Urinary bladder (tissue), 3 donors: ENCODE measurements at regions not wholly inside any gene's neighbourhood (a gene's known extent, or its start where the extent isn't known, plus 50 kb on each side); places are given as distances from the start of the nearest gene placed in this dataset.
A peak's percentile ranks its signal among the peaks of the same experiment; 100 is the strongest.

Source experiments
- DNase-seq: peaks from one replicate; pipeline ENCODE4 v3.0.0-alpha.2; 2015; ENCODE audit errors: extremely low spot score
- H3K27ac ChIP-seq: one replicate; pipeline ENCODE4 v1.5.1; 2013; ENCODE audit warnings: low read depth, mild to moderate bottlenecking, moderate library complexity
- H3K36me3 ChIP-seq: one replicate; pipeline ENCODE4 v1.6.1; 2013; ENCODE audit warnings: mild to moderate bottlenecking, moderate library complexity; ENCODE audit not compliant: insufficient read depth
- H3K4me1 ChIP-seq: one replicate; pipeline ENCODE4 v1.6.1; 2013; ENCODE audit warnings: mild to moderate bottlenecking, moderate library complexity; ENCODE audit not compliant: insufficient read depth
- H3K4me3 ChIP-seq: one replicate; pipeline ENCODE4 v1.5.1; 2013; ENCODE audit warnings: low read depth, low read length
- WGBS: extraction: QIAGEN DNeasy Blood & Tissue Kit; methylation state at CpG from one replicate; pipeline ENCODE4 v1.1.7; 2013; 5-methylcytosine and 5-hydroxymethylcytosine counted together
- donor health status: healthy with polysubstance abuse.
- donor health status: healthy.

DNA sequence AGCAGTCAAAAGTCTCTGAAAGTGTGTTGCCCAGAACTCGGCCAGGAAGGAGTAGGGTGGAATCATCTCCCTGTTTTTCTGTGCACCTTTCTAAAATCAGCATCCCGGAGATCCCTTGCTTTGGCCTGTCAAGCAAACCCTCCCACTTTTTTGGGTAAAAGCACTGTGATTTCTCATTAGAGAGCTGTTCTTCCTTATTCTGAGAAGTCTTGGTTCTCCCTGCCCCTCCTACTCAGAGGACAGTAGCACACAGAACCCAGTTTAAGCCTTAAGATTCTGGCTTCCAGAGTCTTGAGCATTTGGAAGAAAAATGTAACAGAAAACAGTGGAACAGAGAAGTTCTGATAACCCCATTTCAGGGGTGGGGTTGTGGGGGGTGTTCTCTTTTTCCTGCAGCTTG is 52.6 kb upstream of the KATNAL1 start:
- no peak overlapping the region for H3K27ac ChIP-seq
- H3K36me3 ChIP-seq = no peaks in the 10 kb centered on the region
- no peak for DNase-seq
- no peaks in the 10 kb centered on the region for H3K4me1 ChIP-seq
- no peak overlapping the region for H3K4me3 ChIP-seq
- 97% methylated on average over 2 of the region's 2 CpGs for WGBS

DNA sequence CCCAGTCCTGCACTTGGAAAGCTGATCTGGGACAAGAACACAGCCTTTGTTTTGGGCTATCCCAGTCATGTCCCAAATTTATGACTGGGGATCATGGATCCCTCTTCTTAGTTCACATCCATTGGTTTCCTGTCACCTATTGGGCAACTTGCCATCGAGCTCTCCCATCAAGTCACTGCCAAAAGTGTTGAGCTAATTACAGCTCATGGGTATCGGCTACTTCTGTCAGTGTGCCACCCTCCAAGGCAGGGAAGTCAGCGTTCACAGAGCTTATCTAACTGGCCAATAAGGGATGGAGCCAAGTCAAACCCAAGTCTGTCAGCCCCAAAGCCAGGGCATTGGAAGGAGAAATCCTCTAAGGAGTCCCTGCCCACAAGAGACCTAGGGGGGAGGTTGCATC is 53.2 kb upstream of the KATNAL1 start:
- 93% methylated on average over 3 of the region's 3 CpGs for WGBS
- no peak for DNase-seq
- H3K4me3 ChIP-seq = no peak overlapping the region
- H3K4me1 ChIP-seq = no peaks in the 10 kb centered on the region
- no peaks in the 10 kb centered on the region for H3K36me3 ChIP-seq
- H3K27ac ChIP-seq = no peak overlapping the region

DNA sequence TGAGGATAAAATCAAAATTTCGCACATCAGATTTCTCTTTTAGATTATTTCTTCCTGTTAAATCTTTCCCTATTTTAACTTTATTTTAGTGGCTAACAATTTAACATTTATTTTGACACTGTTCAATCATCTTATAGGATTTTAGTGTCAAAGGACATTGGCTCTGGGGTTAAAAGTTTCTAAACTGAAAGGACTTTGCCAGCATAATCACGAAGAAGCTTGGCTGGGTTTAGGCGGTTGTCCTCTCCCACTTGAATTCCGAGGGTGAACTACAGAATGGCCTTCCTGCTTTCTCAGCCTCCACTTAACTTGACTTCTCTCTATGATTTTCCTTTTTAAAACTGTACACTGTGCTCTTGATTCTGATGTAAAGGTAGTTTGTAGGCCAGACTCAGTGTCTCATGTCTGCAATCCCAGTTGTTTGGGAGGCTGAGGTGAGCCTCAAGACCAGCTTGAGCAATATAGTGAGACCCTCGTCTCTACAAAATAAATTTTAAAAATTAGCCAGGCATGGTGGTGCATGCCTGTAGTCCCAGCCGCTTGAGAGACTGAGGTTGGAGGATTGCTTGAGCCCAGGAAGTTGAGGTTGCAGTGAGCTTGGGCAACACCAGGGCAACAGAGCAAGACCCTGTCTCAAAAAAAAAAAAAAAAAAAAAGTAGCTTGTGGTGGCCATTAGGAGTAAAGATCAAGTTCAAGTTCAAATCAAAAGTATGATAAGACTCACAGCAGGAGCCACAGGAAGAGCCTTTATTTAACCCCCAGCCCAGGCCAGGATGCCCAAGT is 54.8 kb upstream of the KATNAL1 start:
- WGBS = 71% methylated on average over 6 of the region's 6 CpGs
- no peak overlapping the region for H3K27ac ChIP-seq
- H3K36me3 ChIP-seq = no peaks in the 10 kb centered on the region

DNA sequence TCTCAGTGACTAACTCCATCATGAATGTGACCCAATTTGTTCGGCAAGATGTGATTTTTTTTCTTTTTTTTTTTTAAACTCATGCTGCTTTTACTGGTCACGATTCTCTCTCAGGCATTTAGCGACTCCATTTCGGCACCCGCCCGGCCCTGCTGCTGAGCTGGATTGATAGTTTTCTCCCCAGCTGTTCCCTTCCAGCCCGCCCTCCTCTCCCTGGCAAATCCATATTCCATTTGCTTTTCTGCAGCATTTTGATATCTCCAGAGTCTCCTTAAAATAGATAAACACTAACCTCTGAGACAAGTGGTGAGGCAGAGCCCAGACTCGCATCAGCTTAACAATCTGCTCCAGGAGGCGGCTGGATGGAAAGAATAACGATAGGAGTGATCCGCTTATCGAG is 55.5 kb upstream of the KATNAL1 start:
- Histone ChIP-seq H3K4me3 (no peak overlapping the region), H3K4me1 (no peaks in the 10 kb centered on the region), H3K27ac (no peak overlapping the region), H3K36me3 (no peaks in the 10 kb centered on the region)
- whole genome bisulfite sequencing = 39% methylated on average over 12 of the region's 12 CpGs
- DNase-seq = no peak

More for the DNA sequence above, 54.8 kb upstream of the KATNAL1 start:
- no peak overlapping the region for H3K4me3 ChIP-seq
- H3K4me1 ChIP-seq = no peaks in the 10 kb centered on the region
- no peak for DNase-seq

DNA sequence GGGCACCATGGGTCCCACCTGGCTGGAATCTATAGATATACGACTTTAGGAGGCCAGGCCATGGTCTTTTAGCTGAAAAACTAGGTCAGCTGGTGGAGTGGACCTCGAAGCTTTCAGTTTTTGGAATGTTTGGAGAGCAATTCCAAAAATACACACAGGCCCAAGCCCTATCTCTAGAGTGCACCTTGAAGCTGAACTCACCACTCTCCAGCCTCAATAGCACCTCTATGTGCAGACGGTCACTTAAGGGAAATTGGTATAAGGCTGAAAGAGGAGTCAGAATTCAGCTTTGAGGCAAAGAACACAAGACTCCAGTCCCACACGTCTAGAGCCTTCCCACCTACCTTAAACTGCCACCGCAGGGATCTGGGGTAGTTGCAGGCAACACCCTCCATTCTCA is 56.4 kb upstream of the KATNAL1 start:
- no peaks in the 10 kb centered on the region for H3K36me3 ChIP-seq
- H3K27ac ChIP-seq = no peak overlapping the region
- H3K4me1 ChIP-seq = no peaks in the 10 kb centered on the region
- DNase-seq = no peak
- WGBS = 87% methylated on average over 5 of the region's 5 CpGs
- H3K4me3 ChIP-seq = no peak overlapping the region

DNA sequence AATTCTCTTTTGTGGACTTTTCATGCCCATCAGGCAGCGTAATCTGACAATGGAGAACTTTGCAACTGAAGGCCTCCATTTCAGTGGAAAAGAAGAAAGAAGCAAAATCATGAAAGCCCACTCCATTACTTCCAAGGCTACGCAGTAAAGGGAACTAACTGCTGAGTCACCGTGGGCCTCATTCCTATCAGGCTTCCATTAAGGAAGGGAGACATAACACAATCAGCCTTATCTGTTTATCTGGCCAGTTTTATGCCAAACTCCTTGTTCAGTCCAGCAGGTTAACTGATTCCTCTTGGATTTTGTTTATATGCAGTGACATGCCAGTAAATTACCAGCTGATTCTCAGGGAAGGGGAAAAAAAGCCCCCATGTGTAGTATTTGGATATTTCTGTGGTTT is 56.8 kb upstream of the KATNAL1 start:
- DNase-seq = no peak
- no peaks in the 10 kb centered on the region for H3K4me1 ChIP-seq
- H3K4me3 ChIP-seq = no peak overlapping the region
- WGBS = 67% methylated on average over 3 of the region's 3 CpGs
- no peak overlapping the region for H3K27ac ChIP-seq
- H3K36me3 ChIP-seq = no peaks in the 10 kb centered on the region

DNA sequence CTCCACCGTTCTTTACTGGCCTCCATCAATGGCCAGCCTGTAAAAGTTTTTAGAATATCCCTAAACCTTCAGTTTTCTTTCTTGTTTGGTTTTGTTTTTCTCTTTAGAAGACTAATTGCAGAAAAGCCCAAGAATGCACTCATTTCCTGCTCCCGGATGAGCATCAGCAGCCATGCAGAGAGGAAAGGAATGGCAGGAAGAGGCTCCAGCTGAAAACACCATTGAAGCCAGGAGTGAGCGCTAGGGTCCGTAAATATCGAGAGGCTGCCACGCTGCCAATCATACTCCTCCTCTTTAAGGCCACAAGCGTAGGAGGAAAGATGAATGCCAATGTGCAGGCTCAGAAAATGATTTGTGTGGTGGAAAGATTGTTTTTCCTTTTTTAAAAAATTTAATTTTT is 57.4 kb upstream of the UBE2L5 start:
- WGBS = 52% methylated on average over 7 of the region's 7 CpGs
- Histone ChIP-seq H3K4me3 (no peak overlapping the region), H3K4me1 (no peaks in the 10 kb centered on the region), H3K27ac (no peak overlapping the region), H3K36me3 (no peaks in the 10 kb centered on the region)
- DNase-seq = no peak

DNA sequence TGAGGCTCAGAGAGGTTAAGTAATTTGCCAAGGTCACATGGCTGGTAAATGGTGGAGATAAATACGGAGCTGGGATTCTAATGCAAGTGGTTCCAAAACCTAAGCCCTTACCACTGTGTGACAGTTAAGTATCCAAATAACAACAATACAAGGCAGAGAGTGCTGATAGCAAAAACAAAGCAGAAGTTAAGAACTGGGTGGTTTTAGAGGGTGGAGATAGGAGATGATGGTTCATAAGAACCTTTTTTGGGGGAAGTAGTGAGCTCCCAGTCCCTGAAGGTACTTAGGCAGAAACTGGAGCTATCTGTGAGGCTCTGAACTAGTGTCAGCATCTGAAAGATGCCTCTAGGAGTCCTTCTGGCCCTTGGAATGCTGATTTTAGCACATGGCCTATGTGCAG is 56.2 kb upstream of the UBE2L5 start:
- WGBS = 34% methylated on average over 1 of the region's 1 CpG
- Histone ChIP-seq H3K27ac (no peak overlapping the region), H3K36me3 (no peaks in the 10 kb centered on the region), H3K4me1 (no peaks in the 10 kb centered on the region), H3K4me3 (no peak overlapping the region)
- no peak for DNase-seq

DNA sequence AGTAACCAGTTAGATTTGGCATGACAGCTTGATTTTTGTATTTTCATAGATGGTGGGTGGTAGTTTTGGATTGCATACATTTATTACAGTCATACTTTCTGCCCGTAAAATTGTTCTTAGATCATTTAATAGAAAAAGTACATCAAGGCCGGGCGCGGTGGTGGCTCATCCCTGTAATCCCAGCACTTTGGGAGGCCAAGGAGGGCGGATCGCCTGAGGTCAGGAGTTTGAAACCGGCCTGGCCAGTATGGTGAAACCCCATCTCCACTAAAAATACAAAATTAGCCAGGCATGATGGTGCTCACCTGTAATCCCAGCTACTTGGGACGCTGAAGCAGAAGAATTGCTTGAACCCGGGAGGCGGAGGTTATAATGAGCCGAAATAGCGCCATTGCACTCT is 55.0 kb upstream of the UBE2L5 start:
- H3K27ac ChIP-seq = no peak overlapping the region
- H3K4me1 ChIP-seq = no peaks in the 10 kb centered on the region
- WGBS = 95% methylated on average over 12 of the region's 12 CpGs
- no peak overlapping the region for H3K4me3 ChIP-seq
- DNase-seq = no peak
- no peaks in the 10 kb centered on the region for H3K36me3 ChIP-seq

DNA sequence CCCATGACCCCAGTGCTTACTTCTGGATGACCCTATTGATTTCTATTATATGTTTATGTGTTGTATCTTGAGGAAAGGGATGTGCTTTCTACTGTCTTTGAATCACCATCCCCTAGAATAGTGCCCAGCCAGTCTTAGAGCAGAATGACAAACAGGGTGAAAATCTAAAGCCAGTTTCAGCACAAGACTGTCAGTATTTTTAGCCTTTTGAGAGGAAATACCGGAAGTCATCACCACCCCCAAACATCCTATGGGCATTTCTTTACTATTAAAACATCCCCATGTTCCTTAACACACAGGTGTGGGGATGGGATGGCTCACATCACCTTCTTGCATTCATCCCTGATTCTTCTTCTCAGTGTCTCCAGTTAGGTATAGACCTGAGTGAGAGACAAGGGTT is 52.1 kb upstream of the UBE2L5 start:
- Histone ChIP-seq H3K4me1 (no peaks in the 10 kb centered on the region), H3K4me3 (no peak overlapping the region), H3K27ac (no peak overlapping the region), H3K36me3 (no peaks in the 10 kb centered on the region)
- WGBS = 85% methylated on average over 1 of the region's 1 CpG
- no peak for DNase-seq

DNA sequence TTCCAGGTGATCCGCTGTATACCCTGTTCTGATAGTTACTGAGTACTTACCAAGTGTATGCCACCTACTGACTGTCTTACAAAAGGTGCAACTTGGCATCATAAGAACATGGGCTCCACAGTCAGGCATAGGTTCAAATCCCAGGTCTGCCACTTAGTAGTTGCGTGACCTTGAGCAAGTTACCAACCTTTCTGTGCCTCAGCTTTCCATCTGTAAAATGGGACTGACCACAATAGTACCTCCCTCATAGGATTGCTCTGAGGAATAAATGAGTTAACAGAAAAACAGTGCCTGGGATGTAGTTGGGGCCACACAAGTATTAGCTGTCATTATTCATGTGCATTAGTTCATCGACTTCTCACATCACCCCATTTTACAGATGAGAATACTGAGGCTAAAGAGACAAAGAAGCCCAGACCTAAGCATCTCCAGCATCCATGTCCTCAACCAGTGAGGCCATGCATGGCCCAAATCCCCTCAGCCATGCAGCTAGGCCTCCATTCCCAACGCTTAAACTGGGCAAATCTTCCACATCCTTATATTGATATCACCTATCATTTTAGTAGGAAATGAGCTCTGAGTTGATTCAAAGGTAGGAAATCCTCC is 51.3 kb upstream of the UBE2L5 start:
- H3K36me3 ChIP-seq = no peaks in the 10 kb centered on the region
- DNase-seq = no peak
- peak overlapping the region; percentile 61 for H3K27ac ChIP-seq
- H3K4me1 ChIP-seq = no peaks in the 10 kb centered on the region
- no peak overlapping the region for H3K4me3 ChIP-seq
- WGBS = 96% methylated on average over 4 of the region's 4 CpGs

DNA sequence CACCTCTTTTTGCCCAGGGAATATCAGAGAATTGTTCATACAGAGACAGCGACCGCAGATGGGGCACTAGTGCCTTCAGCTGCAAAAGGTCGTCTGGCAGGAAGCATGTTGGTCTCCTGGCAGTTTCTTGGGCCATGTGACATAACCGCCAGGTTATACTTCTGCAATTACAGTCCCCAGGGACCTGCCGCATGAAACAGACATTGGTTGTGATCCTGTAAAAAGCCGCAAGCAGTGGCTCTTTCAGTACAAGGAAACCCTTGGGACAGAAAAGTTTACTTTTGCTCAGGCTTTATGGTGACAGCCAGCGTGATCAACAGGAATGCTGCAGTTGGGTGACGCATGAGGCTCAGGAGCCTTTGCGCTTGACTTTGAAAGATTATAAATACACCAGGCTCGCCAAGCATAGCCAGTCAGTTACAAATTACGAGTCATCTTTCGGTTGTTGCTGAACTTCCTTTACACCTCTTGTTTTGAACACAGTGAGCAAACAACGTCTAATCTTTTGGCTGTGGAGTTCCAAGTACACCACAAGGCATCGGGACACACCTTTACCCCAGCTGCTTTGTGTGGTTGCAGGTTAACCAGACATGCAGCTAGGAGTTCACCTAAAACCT is 50.5 kb upstream of the UBE2L5 start:
- no peaks in the 10 kb centered on the region for H3K4me1 ChIP-seq
- no peak overlapping the region for H3K27ac ChIP-seq
- WGBS = 52% methylated on average over 14 of the region's 14 CpGs
- no peaks in the 10 kb centered on the region for H3K36me3 ChIP-seq
- H3K4me3 ChIP-seq = no peak overlapping the region
- DNase-seq = no peak
